ENCODE measurements at regions not wholly inside any gene's neighbourhood (a gene's known extent, or its start where the extent isn't known, plus 50 kb on each side); places are given as distances from the start of the nearest gene placed in this dataset.

- H3K27me3 ChIP-seq (ENCODE audit: low read length): no peaks in the 10 kb centered on the region
- H3K79me2 ChIP-seq (ENCODE audit: insufficient read depth, low read length): no peaks in the 10 kb centered on the region
- H3K4me3 ChIP-seq (ENCODE audit: insufficient read depth, low read length, poor library complexity, severe bottlenecking): no peak overlapping the region
- H3K27ac ChIP-seq (ENCODE audit: low read depth, low read length): no peak overlapping the region
- no peaks in the 10 kb centered on the region for H4K20me1 ChIP-seq (ENCODE audit: low read depth, low read length)
- no peak overlapping the region for H3K9ac ChIP-seq (ENCODE audit: low read length)
- no peaks in the 10 kb centered on the region for H3K9me3 ChIP-seq (ENCODE audit: insufficient read depth, low read length)
- H3K36me3 ChIP-seq (ENCODE audit: low read length): no peaks in the 10 kb centered on the region
- no peaks in the 10 kb centered on the region for H3K9me2 ChIP-seq (replicated peaks; ENCODE audit: insufficient read depth, low read length)
- no peak for TF ChIP-seq CTCF (IDR thresholded peaks at IDR 0.05; ENCODE audit: insufficient read depth, low read length, poor library complexity, severe bottlenecking)
- TF ChIP-seq EZH2phosphoT487 (conservative IDR thresholded peaks at IDR 0.05; ENCODE audit: low read length): no peak
- no peak overlapping the region for H2AFZ ChIP-seq (ENCODE audit: low read depth, low read length, severe bottlenecking)
- no peaks in the 10 kb centered on the region for H3F3A ChIP-seq (ENCODE audit: insufficient read depth)
- no peak overlapping the region for H3K4me2 ChIP-seq (ENCODE audit: low read depth, low read length, poor library complexity, severe bottlenecking)
Observed at GRCh38 chr4:41466249-41466648, 71.7 kb upstream of the LIMCH1 start.

- Histone ChIP-seq H3K4me3 (ENCODE audit: insufficient read depth, low read length, poor library complexity, severe bottlenecking) (no peak overlapping the region), H3K79me2 (ENCODE audit: insufficient read depth, low read length) (no peaks in the 10 kb centered on the region), H3K9ac (ENCODE audit: low read length) (no peak overlapping the region), H3F3A (ENCODE audit: insufficient read depth) (no peaks in the 10 kb centered on the region), H4K20me1 (ENCODE audit: low read depth, low read length) (no peaks in the 10 kb centered on the region), H3K27ac (ENCODE audit: low read depth, low read length) (no peak overlapping the region), H3K4me2 (ENCODE audit: low read depth, low read length, poor library complexity, severe bottlenecking) (no peak overlapping the region), H3K9me2 (replicated peaks; ENCODE audit: insufficient read depth, low read length) (no peaks in the 10 kb centered on the region), H3K9me3 (ENCODE audit: insufficient read depth, low read length) (no peaks in the 10 kb centered on the region), H3K27me3 (ENCODE audit: low read length) (no peaks in the 10 kb centered on the region), H2AFZ (ENCODE audit: low read depth, low read length, severe bottlenecking) (no peak overlapping the region), H3K36me3 (ENCODE audit: low read length) (no peaks in the 10 kb centered on the region)
- TF ChIP-seq EZH2phosphoT487 (conservative IDR thresholded peaks at IDR 0.05; ENCODE audit: low read length) (no peak), CTCF (IDR thresholded peaks at IDR 0.05; ENCODE audit: insufficient read depth, low read length, poor library complexity, severe bottlenecking) (no peak)
Observed at GRCh38 chr4:41468122-41468521, 69.8 kb upstream of the LIMCH1 start.

- no peaks in the 10 kb centered on the region for H3K36me3 ChIP-seq (ENCODE audit: low read length)
- no peaks in the 10 kb centered on the region for H3K27me3 ChIP-seq (ENCODE audit: low read length)
- no peak overlapping the region for H3K4me3 ChIP-seq (ENCODE audit: insufficient read depth, low read length, poor library complexity, severe bottlenecking)
- no peaks in the 10 kb centered on the region for H3F3A ChIP-seq (ENCODE audit: insufficient read depth)
- no peaks in the 10 kb centered on the region for H3K9me2 ChIP-seq (replicated peaks; ENCODE audit: insufficient read depth, low read length)
- H3K27ac ChIP-seq (ENCODE audit: low read depth, low read length): no peak overlapping the region
- no peak overlapping the region for H3K9ac ChIP-seq (ENCODE audit: low read length)
- no peaks in the 10 kb centered on the region for H3K79me2 ChIP-seq (ENCODE audit: insufficient read depth, low read length)
- no peaks in the 10 kb centered on the region for H3K9me3 ChIP-seq (ENCODE audit: insufficient read depth, low read length)
- H2AFZ ChIP-seq (ENCODE audit: low read depth, low read length, severe bottlenecking): no peak overlapping the region
- H3K4me2 ChIP-seq (ENCODE audit: low read depth, low read length, poor library complexity, severe bottlenecking): no peak overlapping the region
- H4K20me1 ChIP-seq (ENCODE audit: low read depth, low read length): no peaks in the 10 kb centered on the region
- no peak for TF ChIP-seq EZH2phosphoT487 (conservative IDR thresholded peaks at IDR 0.05; ENCODE audit: low read length)
Observed at GRCh38 chr4:41471126-41472071, 66.6 kb upstream of the LIMCH1 start.

- H3K4me3 ChIP-seq (ENCODE audit: insufficient read depth, low read length, poor library complexity, severe bottlenecking): no peak overlapping the region
- no peaks in the 10 kb centered on the region for H4K20me1 ChIP-seq (ENCODE audit: low read depth, low read length)
- H3K9ac ChIP-seq (ENCODE audit: low read length): no peak overlapping the region
- no peaks in the 10 kb centered on the region for H3K79me2 ChIP-seq (ENCODE audit: insufficient read depth, low read length)
- H3K4me2 ChIP-seq (ENCODE audit: low read depth, low read length, poor library complexity, severe bottlenecking): no peak overlapping the region
- no peaks in the 10 kb centered on the region for H3K9me2 ChIP-seq (replicated peaks; ENCODE audit: insufficient read depth, low read length)
- no peaks in the 10 kb centered on the region for H3K27me3 ChIP-seq (ENCODE audit: low read length)
- no peaks in the 10 kb centered on the region for H3K36me3 ChIP-seq (ENCODE audit: low read length)
- H2AFZ ChIP-seq (ENCODE audit: low read depth, low read length, severe bottlenecking): no peak overlapping the region
- no peaks in the 10 kb centered on the region for H3F3A ChIP-seq (ENCODE audit: insufficient read depth)
- TF ChIP-seq CTCF (IDR thresholded peaks at IDR 0.05; ENCODE audit: insufficient read depth, low read length, poor library complexity, severe bottlenecking) (no peak), EZH2phosphoT487 (conservative IDR thresholded peaks at IDR 0.05; ENCODE audit: low read length) (no peak)
- H3K9me3 ChIP-seq (ENCODE audit: insufficient read depth, low read length): no peaks in the 10 kb centered on the region
- H3K27ac ChIP-seq (ENCODE audit: low read depth, low read length): no peak overlapping the region
Observed at GRCh38 chr4:41472081-41472480, 65.9 kb upstream of the LIMCH1 start.
